GM12865 (cell line): ENCODE measurements at regions not wholly inside any gene's neighbourhood (a gene's known extent, or its start where the extent isn't known, plus 50 kb on each side); places are given as distances from the start of the nearest gene placed in this dataset.
"Not testable (repeated sequence)": the region's sequence is repeated elsewhere in the genome, so short reads cannot be mapped to it uniquely, and the experiment has no call there.

Experiments used
- DNase-seq: peaks from one replicate; pipeline ENCODE4 v3.0.0; 2010; ENCODE audit warnings: low read depth
- H3K4me3 ChIP-seq: 2 replicates; pipeline ENCODE4 v1.5.1; 2011; ENCODE audit warnings: mild to moderate bottlenecking, low read depth, low read length, control low read depth
- CTCF ChIP-seq: IDR thresholded peaks from 2 replicates; pipeline ENCODE4 v1.5.1; 2011; ENCODE audit warnings: low read length, control low read depth, low read depth, inconsistent platforms; ENCODE audit not compliant: insufficient read depth; ENCODE audit errors: missing control alignments

- TF ChIP-seq CTCF, result no peak
- DNase-seq, result peak; percentile 72
- H3K4me3 ChIP-seq, result no peak overlapping the region
These were observed 141.5 kb downstream of the MTPAP start for GRCh38 chr10:30207485-30208052.

- TF ChIP-seq CTCF, result no peak
- H3K4me3 ChIP-seq, result no peak overlapping the region
- no peak for DNase-seq
These were observed 140.6 kb upstream of the JCAD start for GRCh38 chr10:30200017-30200415.

GRCh38 chr10:30199376-30200016 lies 140.1 kb upstream of the JCAD start:
- DNase-seq, result no peak
- TF ChIP-seq CTCF, result no peak
- no peak overlapping the region for H3K4me3 ChIP-seq

- no peak for TF ChIP-seq CTCF
- DNase-seq, result no peak
- H3K4me3 ChIP-seq, result no peak overlapping the region
These were observed 137.8 kb upstream of the JCAD start for GRCh38 chr10:30197186-30197585.

GRCh38 chr10:30196559-30196958 lies 137.2 kb upstream of the JCAD start:
- H3K4me3 ChIP-seq, DNase-seq: not testable (repeated sequence)

GRCh38 chr10:30192846-30193608 lies 133.6 kb upstream of the JCAD start:
- DNase-seq, result peak; percentile 35
- no peak overlapping the region for H3K4me3 ChIP-seq
- no peak for TF ChIP-seq CTCF
